ENCODE measurements at regions not wholly inside any gene's neighbourhood (a gene's known extent, or its start where the extent isn't known, plus 50 kb on each side); places are given as distances from the start of the nearest gene placed in this dataset.

GRCh38 chr13:105956921-105957320, 578.5 kb downstream of the EFNB2 start:
- no peaks in the 10 kb centered on the region for H3K9me2 ChIP-seq (ENCODE audit: low read depth, low read length)
- no peak overlapping the region for H3K9ac ChIP-seq (ENCODE audit: low read length)
- no peak overlapping the region for H3K4me2 ChIP-seq (ENCODE audit: low read length)
- H3K9me3 ChIP-seq (ENCODE audit: low read length), result no peaks in the 10 kb centered on the region
- no peak overlapping the region for H3K27ac ChIP-seq (ENCODE audit: low read depth, low read length, poor library complexity, severe bottlenecking)
- TF ChIP-seq CTCF (IDR thresholded peaks at IDR 0.05; ENCODE audit: low read length), result no peak
- TF ChIP-seq EZH2 (IDR thresholded peaks at IDR 0.05; ENCODE audit: borderline replicate concordance, low read length), result no peak
- H3K27me3 ChIP-seq (ENCODE audit: insufficient read depth, low read length), result no peaks in the 10 kb centered on the region
- H3K4me1 ChIP-seq (ENCODE audit: insufficient read depth, low read length, severe bottlenecking), result no peaks in the 10 kb centered on the region
- no peaks in the 10 kb centered on the region for H3K79me2 ChIP-seq (ENCODE audit: insufficient read depth, low read length)
- no peak overlapping the region for H3K4me3 ChIP-seq (ENCODE audit: low read depth, low read length, poor library complexity, severe bottlenecking)
- H3F3A ChIP-seq (ENCODE audit: insufficient read depth, low read length), result no peaks in the 10 kb centered on the region
- H2AFZ ChIP-seq (ENCODE audit: low read length), result no peak overlapping the region
- H4K20me1 ChIP-seq (ENCODE audit: insufficient read depth, low read length), result no peaks in the 10 kb centered on the region
- H3K36me3 ChIP-seq (ENCODE audit: insufficient read depth, low read length), result no peaks in the 10 kb centered on the region

GRCh38 chr13:105952973-105953290, 582.5 kb downstream of the EFNB2 start:
- Histone ChIP-seq H3K27ac (ENCODE audit: low read depth, low read length, poor library complexity, severe bottlenecking) (no peak overlapping the region), H3K9me2 (ENCODE audit: low read depth, low read length) (no peaks in the 10 kb centered on the region), H3K36me3 (ENCODE audit: insufficient read depth, low read length) (no peaks in the 10 kb centered on the region), H3K4me3 (ENCODE audit: low read depth, low read length, poor library complexity, severe bottlenecking) (no peak overlapping the region), H3K4me2 (ENCODE audit: low read length) (no peak overlapping the region), H3K4me1 (ENCODE audit: insufficient read depth, low read length, severe bottlenecking) (no peaks in the 10 kb centered on the region), H3K9ac (ENCODE audit: low read length) (no peak overlapping the region), H4K20me1 (ENCODE audit: insufficient read depth, low read length) (no peaks in the 10 kb centered on the region), H3K9me3 (ENCODE audit: low read length) (no peaks in the 10 kb centered on the region), H3K79me2 (ENCODE audit: insufficient read depth, low read length) (no peaks in the 10 kb centered on the region), H3K27me3 (ENCODE audit: insufficient read depth, low read length) (no peaks in the 10 kb centered on the region), H3F3A (ENCODE audit: insufficient read depth, low read length) (no peaks in the 10 kb centered on the region), H2AFZ (ENCODE audit: low read length) (no peak overlapping the region)
- no peak for TF ChIP-seq CTCF (IDR thresholded peaks at IDR 0.05; ENCODE audit: low read length)
- TF ChIP-seq EZH2 (IDR thresholded peaks at IDR 0.05; ENCODE audit: borderline replicate concordance, low read length), result no peak

GRCh38 chr13:105952233-105952972, 583.1 kb downstream of the EFNB2 start:
- no peak overlapping the region for H3K27ac ChIP-seq (ENCODE audit: low read depth, low read length, poor library complexity, severe bottlenecking)
- H4K20me1 ChIP-seq (ENCODE audit: insufficient read depth, low read length), result no peaks in the 10 kb centered on the region
- no peaks in the 10 kb centered on the region for H3K79me2 ChIP-seq (ENCODE audit: insufficient read depth, low read length)
- no peaks in the 10 kb centered on the region for H3K4me1 ChIP-seq (ENCODE audit: insufficient read depth, low read length, severe bottlenecking)
- H3K9me3 ChIP-seq (ENCODE audit: low read length), result no peaks in the 10 kb centered on the region
- no peaks in the 10 kb centered on the region for H3K27me3 ChIP-seq (ENCODE audit: insufficient read depth, low read length)
- no peaks in the 10 kb centered on the region for H3K9me2 ChIP-seq (ENCODE audit: low read depth, low read length)
- H3F3A ChIP-seq (ENCODE audit: insufficient read depth, low read length), result no peaks in the 10 kb centered on the region
- H3K4me3 ChIP-seq (ENCODE audit: low read depth, low read length, poor library complexity, severe bottlenecking), result no peak overlapping the region
- H3K36me3 ChIP-seq (ENCODE audit: insufficient read depth, low read length), result no peaks in the 10 kb centered on the region
- no peak overlapping the region for H3K4me2 ChIP-seq (ENCODE audit: low read length)
- no peak overlapping the region for H2AFZ ChIP-seq (ENCODE audit: low read length)
- TF ChIP-seq EZH2 (IDR thresholded peaks at IDR 0.05; ENCODE audit: borderline replicate concordance, low read length), result no peak
- no peak for TF ChIP-seq CTCF (IDR thresholded peaks at IDR 0.05; ENCODE audit: low read length)
- no peak overlapping the region for H3K9ac ChIP-seq (ENCODE audit: low read length)
